SIG-M5 treated with dmso at 0.1 percent for 504 hours (cell line): ENCODE measurements at regions not wholly inside any gene's neighbourhood (a gene's known extent, or its start where the extent isn't known, plus 50 kb on each side); places are given as distances from the start of the nearest gene placed in this dataset.
"Not testable (repeated sequence)": the region's sequence is repeated elsewhere in the genome, so short reads cannot be mapped to it uniquely, and the experiment has no call there.

Experiments
- DNase-seq: peaks from one replicate; lab custom pipeline; 2025; ENCODE audit not compliant: unreplicated experiment; lab: John Stamatoyannopoulos, UW

DNA sequence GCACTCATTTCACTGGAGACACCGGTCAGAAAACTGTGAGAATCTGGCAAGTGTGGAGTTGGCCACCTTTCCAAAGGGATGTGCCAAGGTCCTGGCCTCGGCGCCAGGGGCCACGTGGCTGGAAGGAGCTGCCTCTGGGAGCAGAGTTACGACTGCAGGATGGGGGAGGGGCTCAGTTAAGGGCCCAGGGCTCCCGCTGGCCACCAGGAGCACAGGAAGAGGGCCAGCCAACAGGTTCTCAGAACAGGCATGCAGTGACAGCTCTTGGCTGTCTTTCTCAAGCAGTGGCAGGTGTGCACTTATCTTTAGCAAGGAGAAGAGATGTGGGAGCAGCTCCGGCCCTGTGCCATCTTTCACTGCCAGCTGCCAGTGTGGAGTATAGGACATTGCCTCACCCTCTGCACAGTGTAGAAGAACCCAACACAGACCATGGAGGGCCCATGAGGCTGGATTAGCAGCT is 115.9 kb upstream of the RBPJ start:
- no peak for DNase-seq

GRCh38 chr4:26206339-26206738 is 114.5 kb upstream of the RBPJ start:
- no peak for DNase-seq

DNA sequence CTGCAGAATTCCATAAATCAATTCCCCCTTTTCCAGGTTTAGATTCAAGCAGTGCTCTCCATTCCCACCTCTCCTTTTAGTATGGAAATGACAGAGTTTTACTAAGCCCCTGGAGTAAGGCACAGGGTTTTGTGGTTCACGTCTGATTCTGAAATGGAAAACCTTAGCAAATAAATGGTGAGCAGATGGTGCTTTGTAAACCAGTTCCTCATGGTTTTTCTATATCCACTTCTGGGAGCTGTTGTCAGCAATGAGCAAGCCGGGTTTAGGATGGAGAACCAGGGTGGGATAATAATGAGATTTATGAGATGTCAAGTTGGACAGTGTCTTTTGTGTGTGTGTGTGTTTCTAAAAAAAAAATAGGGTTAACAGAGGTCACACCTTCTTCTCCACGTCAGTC is 113.8 kb upstream of the RBPJ start:
- no peak for DNase-seq

DNA sequence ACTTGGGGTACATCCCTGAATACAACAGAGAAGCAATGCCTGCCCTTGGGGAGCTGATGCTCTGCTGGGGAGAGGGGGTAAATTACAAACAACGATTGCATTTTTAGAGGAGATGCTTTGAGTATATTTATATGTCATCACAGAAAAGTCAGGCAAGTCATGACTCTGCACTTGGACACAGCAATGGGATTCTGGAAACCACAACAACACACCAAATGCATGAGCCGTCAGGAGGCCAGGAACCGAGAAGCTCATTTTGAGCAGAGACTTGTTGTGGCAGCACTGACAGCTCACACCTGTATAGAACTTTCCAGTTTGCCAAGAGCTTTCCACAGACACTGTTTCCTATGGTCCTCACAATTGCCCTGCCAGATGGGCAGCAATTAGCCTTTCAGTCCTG is 113.2 kb upstream of the RBPJ start:
- no peak for DNase-seq

- no peak for DNase-seq
These were observed 112.4 kb upstream of the RBPJ start for GRCh38 chr4:26208237-26208994.

GRCh38 chr4:26209378-26209777 is 111.4 kb upstream of the RBPJ start:
- not testable (repeated sequence) for DNase-seq

DNA sequence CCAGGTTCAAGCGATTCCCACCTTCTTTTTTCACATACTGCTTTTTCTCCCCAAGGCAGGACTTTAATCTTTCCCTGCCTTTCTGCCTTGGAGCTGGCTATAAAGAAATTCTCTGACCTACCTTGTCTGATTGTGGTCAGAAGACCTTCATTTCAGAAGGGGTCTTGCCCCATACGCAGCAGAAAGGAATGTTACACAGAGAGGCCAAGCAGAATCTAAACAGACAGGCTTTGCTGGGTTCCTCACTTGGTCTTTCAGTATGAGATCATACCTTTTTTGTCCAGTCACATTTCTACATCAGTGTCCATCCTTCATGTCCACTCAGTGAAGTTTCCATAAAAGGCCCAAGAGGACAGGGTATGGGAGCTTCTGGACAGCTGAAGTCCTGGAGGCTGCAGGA is 108.3 kb upstream of the RBPJ start:
- DNase-seq = no peak

- DNase-seq = no peak
These were observed 107.5 kb upstream of the RBPJ start for GRCh38 chr4:26213317-26213716.

- no peak for DNase-seq
These were observed 105.8 kb upstream of the RBPJ start for GRCh38 chr4:26214994-26215393.

GRCh38 chr4:26215725-26216124 is 105.1 kb upstream of the RBPJ start:
- no peak for DNase-seq

GRCh38 chr4:26217481-26217880 is 103.3 kb upstream of the RBPJ start:
- DNase-seq = no peak

DNA sequence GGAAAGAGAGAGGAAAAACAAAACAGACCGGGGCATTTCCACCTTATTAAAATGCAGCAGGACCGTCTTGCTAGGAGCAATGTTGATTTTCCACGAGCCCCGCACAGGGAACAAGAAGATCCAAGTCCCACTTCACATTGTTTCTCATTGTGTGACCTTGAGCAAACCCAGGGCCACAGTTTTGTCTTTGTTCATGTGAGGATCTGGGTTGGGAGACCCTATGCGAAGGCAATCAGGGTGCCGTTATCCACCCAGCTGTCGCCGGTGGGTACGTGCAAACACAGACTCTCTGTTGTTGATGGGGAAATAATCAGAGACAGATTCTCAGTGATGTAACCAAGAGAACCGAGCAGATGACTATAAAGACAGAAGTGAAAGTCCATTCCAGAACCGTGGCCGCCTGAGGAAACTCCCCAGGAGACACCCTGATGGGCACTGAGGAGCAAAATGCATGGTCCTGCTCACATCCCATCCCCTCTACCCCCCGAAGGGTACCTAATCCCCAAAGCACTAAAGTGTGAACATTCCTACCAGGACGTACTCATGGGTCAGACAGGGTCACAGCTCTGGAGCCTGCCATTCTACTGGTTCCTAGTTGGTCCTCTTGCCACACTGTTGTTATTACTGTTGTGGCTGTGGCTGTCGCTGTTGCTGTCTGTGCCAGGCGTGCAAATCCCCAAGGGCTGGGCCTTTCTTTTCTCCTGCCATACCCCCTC is 102.7 kb upstream of the RBPJ start:
- DNase-seq = peak; percentile 90

- peak; percentile 79 for DNase-seq
These were observed 101.9 kb upstream of the RBPJ start for GRCh38 chr4:26218677-26219605.

DNA sequence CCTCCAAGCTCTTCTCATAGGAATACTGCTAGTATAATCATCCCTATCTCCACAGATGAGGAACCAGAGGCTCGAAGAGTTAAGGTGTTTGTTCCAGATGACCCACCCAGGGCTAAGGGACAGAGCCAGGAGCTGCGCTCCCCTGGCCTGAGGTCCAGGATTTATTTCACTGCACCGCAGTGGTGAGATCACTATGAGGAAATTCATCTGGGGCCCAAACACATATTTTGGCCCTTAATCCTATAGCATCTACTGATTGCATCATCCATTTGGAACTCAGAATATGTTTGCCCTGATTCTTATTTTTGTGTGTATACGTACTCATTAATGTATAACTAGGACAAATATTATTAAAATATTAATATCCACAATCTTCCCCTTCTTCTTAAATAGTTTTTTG is 100.1 kb upstream of the RBPJ start:
- no peak for DNase-seq

DNA sequence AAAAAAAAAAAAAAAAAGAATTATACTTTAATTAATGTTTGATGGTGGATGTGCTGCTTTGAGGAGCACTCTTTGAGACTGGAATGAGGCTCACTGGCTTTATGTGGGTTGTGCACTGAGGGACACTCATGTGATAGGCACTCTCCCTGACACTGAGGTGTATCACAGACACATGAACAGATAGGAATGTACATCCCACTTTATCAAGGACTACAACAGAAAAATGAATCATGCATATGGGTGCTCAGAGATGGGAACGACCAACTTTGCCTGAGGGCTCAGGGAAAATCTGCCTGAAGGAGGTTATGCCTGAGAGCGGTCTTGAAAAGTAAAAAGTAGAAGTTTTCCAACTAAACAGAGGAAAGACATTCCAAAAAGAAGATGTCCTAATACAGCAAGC is 97.7 kb upstream of the RBPJ start:
- DNase-seq = no peak

GRCh38 chr4:26226629-26227376 is 94.0 kb upstream of the RBPJ start:
- no peak for DNase-seq

- DNase-seq = no peak
These were observed 93.1 kb upstream of the RBPJ start for GRCh38 chr4:26227601-26228229.

GRCh38 chr4:26228883-26229282 is 91.9 kb upstream of the RBPJ start:
- no peak for DNase-seq

DNA sequence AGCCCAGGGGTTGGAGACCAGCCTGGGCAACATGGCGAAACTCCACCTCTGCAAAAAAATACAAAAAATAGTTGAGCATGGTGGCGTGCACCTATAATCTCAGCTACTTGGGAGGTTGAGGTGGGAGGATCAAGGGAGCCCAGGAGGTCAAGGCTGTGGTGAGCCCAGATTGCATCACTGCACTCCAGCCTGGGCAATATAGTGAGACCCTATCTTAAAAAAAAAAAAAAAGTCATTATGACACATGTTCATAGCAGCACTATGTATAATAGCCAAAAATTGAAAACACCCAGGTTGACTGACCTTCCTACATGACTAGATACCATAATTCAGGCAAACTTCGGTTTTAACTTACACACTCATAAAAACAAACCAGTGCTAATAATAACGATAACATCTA is 90.8 kb upstream of the RBPJ start:
- no peak for DNase-seq

DNA sequence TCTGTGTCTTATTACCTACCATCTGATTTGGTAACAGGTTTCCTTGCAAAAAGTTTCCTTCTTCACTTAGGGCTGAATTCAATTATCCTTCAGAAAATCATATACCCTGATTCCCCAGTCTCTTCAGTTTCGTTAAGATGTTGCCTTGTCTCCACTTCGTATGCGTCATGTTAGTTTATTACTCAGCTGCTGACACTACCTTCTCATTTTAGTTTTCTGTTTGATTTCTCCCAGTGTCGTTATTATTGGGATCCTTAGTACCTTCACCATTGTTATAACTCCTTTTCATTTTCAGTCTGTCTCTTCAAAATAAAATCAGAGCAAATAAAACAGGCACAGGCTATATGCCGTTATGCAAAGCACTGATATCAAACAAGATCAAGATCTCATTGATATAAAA is 87.5 kb upstream of the RBPJ start:
- DNase-seq = no peak
